GM10266 (cell line): ENCODE measurements at regions not wholly inside any gene's neighbourhood (a gene's known extent, or its start where the extent isn't known, plus 50 kb on each side); places are given as distances from the start of the nearest gene placed in this dataset.

ENCODE experiments used
- DNase-seq: peaks from one replicate; pipeline ENCODE4 v3.0.0; 2012; ENCODE audit errors: extremely low spot score
- TF ChIP-seq, protein P1 (sequence below): IDR thresholded peaks from 2 replicates; pipeline ENCODE4 v1.5.1; 2012; ENCODE audit warnings: mild to moderate bottlenecking, low read depth; ENCODE audit not compliant: control insufficient read depth, insufficient read depth; ENCODE audit errors: missing control alignments

DNA sequence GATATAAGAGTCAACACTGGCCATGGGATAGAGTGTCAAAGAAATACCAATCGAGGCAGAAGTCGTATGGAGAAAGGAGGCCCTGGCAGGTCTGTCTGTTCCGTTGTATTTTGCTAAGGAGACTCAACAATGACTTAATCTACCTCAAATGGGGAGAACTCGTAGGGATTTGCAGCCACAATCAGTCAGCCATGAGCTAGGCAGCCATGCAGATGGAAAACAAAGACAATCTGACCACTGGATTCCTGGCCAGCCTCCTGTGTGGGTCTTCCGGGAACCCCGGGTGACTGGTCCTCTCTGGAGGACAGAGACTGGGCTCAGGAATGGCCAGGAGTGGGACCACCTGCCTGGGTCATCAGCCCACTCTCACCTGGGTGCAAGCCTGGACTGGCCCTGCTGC lies 167.8 kb downstream of the ETS2 start:
- DNase-seq, result no peak
- TF ChIP-seq, protein P1, sequence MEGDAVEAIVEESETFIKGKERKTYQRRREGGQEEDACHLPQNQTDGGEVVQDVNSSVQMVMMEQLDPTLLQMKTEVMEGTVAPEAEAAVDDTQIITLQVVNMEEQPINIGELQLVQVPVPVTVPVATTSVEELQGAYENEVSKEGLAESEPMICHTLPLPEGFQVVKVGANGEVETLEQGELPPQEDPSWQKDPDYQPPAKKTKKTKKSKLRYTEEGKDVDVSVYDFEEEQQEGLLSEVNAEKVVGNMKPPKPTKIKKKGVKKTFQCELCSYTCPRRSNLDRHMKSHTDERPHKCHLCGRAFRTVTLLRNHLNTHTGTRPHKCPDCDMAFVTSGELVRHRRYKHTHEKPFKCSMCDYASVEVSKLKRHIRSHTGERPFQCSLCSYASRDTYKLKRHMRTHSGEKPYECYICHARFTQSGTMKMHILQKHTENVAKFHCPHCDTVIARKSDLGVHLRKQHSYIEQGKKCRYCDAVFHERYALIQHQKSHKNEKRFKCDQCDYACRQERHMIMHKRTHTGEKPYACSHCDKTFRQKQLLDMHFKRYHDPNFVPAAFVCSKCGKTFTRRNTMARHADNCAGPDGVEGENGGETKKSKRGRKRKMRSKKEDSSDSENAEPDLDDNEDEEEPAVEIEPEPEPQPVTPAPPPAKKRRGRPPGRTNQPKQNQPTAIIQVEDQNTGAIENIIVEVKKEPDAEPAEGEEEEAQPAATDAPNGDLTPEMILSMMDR, result no peak

DNA sequence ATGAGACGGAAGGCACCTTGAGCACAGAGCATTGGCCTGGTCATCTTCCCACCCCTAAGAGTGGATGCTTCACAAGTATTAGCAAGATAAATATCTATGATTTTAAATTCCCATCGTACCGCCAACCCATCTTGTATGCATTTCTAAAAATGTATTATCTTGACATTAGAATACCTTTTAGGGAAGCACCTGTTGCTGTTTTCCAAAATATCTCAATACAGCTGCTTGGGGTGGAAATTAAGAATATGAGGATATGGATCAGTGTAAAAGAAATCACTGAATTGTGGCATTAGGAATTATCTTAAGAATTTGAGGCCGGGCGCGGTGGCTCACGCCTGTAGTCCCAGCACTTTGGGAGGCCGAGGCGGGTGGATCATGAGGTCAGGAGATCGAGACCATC lies 166.3 kb downstream of the ETS2 start:
- TF ChIP-seq, protein P1, result no peak
- DNase-seq, result no peak

DNA sequence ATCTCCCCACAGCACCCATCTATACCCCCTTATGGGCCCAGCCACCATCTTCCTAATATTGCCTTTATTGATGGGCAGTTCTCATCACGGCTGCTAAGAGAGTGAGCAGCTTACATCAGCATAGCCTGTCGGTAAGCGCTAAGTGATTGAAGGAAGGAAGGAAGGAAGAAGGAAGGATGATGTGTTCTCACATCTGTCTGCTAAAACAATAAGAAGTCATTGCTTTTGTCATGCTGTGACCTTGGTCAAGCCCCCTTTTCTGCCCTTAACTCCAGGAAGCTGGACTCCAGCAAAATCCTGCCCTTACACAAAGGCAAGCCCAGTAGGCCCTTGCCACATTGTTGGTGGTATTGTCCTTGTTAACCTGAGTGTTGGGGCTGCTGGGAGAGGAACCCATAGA lies 165.0 kb downstream of the ETS2 start:
- no peak for DNase-seq

DNA sequence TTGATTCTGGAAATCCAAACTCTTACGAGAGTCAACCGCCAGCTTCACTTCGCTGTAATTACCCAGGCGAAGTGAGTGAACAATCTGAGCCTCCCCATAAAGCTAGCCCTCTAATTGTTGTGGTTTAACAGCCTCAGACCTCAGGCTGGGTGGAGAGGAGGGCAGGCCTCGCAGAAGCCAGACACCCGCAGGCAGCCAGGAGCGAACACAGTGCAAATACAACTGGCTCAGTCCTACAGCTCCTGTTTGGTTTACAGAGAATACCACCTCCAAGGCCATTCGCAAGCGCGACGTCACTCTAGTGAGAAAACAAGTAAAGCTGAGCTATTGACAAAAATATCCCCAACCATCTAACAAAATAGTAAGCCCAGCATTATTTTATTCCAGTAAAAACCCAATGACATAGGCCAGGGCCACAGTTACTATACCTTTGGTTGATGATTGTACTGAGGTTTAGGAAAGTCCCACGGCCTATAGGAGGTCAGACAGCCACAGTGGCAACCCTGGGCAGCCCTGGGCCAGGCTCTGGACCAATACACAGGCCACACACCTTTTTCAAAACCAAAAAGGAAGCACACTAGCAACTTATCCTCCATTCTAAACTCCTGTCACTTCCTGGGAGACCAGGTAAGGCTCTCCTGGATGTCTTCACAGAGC lies 163.3 kb downstream of the ETS2 start:
- DNase-seq, result no peak
- TF ChIP-seq, protein P1, result no peak

More for the DNA sequence above, 165.0 kb downstream of the ETS2 start:
- TF ChIP-seq, protein P1, result no peak

DNA sequence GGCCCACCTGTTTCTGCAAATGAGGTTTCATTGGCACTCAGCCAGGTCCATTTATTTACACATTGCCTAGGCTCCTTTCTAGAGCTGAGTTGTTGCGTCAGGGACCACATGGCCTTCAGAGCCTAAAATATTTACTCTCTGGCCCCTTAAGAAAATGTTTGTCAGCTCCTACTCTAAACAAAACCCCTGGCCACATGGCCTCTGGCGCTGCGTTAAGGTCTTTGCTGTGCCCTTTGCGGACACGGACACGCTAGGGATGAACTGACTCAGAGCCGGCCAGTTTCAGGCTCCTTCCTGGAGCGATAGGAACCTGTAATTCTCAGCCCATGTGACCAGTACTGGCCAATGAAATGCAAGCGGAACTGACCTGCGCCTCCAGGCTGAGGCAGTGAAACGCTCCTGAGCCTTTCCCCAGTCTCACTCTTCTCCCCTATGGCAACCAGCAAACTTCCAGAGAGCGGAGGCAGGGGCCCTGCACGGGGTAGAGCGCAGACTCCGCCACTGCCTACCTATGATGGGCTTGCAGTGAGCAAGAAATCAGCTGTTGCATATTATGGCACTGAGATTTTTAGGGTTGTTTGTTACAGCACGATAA lies 160.3 kb downstream of the ETS2 start:
- DNase-seq, result no peak
- TF ChIP-seq, protein P1, result no peak

DNA sequence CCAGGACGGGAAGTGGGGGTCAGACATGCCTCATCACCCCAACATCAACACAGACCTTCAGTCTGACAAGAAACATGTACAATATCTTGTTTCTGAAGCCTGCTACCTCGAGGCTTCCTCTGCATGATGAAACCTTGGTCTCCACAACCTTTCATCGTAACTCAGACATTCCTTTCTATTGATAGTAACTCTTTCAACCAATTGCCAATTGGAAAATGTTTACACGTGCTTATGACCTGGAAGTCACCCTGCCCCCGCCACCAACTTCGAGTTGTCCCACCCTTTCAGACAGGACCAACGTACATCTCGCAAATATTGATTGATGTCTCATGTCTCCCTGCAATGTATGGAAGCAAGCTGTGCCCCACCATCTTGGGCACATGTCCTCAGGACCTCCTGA lies 159.5 kb downstream of the ETS2 start:
- TF ChIP-seq, protein P1, result no peak
- DNase-seq, result no peak

DNA sequence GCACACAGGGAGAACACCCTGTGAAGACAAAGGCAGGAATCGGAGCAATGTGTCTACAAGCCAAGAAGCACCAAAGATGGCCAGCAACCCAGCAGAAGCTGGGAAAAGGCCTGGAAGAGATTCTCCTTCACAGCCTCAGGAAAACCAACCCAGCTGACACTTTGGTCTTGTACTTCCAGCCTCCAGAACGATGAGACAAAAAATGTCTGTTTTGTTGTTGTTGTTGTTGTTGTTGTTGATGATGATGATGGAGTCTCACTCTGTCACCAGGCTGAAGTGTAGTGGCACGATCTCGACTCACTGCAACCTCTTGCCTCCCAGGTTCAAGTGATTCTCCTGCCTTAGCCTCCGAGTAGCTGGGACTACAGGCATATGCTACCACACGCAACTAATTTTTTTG lies 157.3 kb downstream of the ETS2 start:
- DNase-seq, result no peak
- TF ChIP-seq, protein P1, result no peak
